ENCODE measurements at regions not wholly inside any gene's neighbourhood (a gene's known extent, or its start where the extent isn't known, plus 50 kb on each side); places are given as distances from the start of the nearest gene placed in this dataset.
"Not testable (repeated sequence)": the region's sequence is repeated elsewhere in the genome, so short reads cannot be mapped to it uniquely, and the experiment has no call there.

GRCh38 chr12:8396225-8397071, 59.3 kb upstream of the CLEC6A start:
- not testable (repeated sequence) for DNase-seq

GRCh38 chr12:8397378-8397777, 58.4 kb upstream of the CLEC6A start:
- not testable (repeated sequence) for DNase-seq

GRCh38 chr12:8399496-8400034, 56.2 kb upstream of the CLEC6A start:
- DNase-seq: not testable (repeated sequence)

GRCh38 chr12:8403834-8404233, 51.9 kb upstream of the CLEC6A start:
- DNase-seq: not testable (repeated sequence)

GRCh38 chr12:8404341-8404740, 51.4 kb upstream of the CLEC6A start:
- not testable (repeated sequence) for DNase-seq

All from COR-L47 (cell line).